Skeletal muscle tissue (tissue), 3 donors: ENCODE measurements at regions not wholly inside any gene's neighbourhood (a gene's known extent, or its start where the extent isn't known, plus 50 kb on each side); places are given as distances from the start of the nearest gene placed in this dataset.

ENCODE experiments used
- H3K27ac ChIP-seq: one replicate; pipeline ENCODE4 v1.7.0; 2013; ENCODE audit warnings: mild to moderate bottlenecking, low read depth, low read length, inconsistent platforms
- H3K27me3 ChIP-seq, 3 donors: one replicate each; pipeline ENCODE4 v1.7.0; 2013; ENCODE audit warnings: low read length in 3 of 3; ENCODE audit not compliant: control insufficient read depth in 3 of 3, insufficient read depth in 3 of 3
- H3K36me3 ChIP-seq, 3 donors: one replicate each; pipeline ENCODE4 v1.7.0; 2013; ENCODE audit warnings: low read length in 3 of 3; ENCODE audit not compliant: control insufficient read depth in 3 of 3, insufficient read depth in 3 of 3
- H3K4me1 ChIP-seq, 3 donors: one replicate each; pipeline ENCODE4 v1.7.0; 2013; ENCODE audit warnings: low read length in 3 of 3, mild to moderate bottlenecking in 3 of 3; ENCODE audit not compliant: control insufficient read depth in 3 of 3, insufficient read depth in 3 of 3
- H3K4me3 ChIP-seq, 3 donors: one replicate each; pipeline ENCODE4 v1.7.0; 2013; ENCODE audit warnings: low read length in 3 of 3
- H3K9ac ChIP-seq, 3 donors: one replicate each; pipeline ENCODE4 v1.7.0; 2013; ENCODE audit warnings: low read length in 3 of 3, mild to moderate bottlenecking in 3 of 3, moderate library complexity in 2 of 3, low read depth in 1 of 3
- H3K9me3 ChIP-seq, 3 donors: one replicate each; pipeline ENCODE4 v1.7.0; 2013; ENCODE audit warnings: low read length in 3 of 3; ENCODE audit not compliant: control insufficient read depth in 3 of 3
- donor health status: Osteomylitis.

GRCh38 chr12:91810531-91811451 is 334.9 kb downstream of the BTG1 start:
- H3K27ac ChIP-seq: no peak overlapping the region

GRCh38 chr12:91810077-91810476 is 335.6 kb downstream of the BTG1 start:
- Histone ChIP-seq H3K9ac (no peak overlapping the region), H3K9me3 (peaks cover 0 to 8% (median 0%) of the 10 kb centered on the region in 3 donors), H3K36me3 (no peaks in the 10 kb centered on the region), H3K27me3 (no peaks in the 10 kb centered on the region), H3K4me3 (no peak overlapping the region), H3K27ac (no peak overlapping the region), H3K4me1 (no peaks in the 10 kb centered on the region)

More at GRCh38 chr12:91810531-91811451, 334.9 kb downstream of the BTG1 start:
- Histone ChIP-seq H3K36me3 (no peaks in the 10 kb centered on the region), H3K27me3 (no peaks in the 10 kb centered on the region), H3K4me3 (no peak overlapping the region), H3K4me1 (no peaks in the 10 kb centered on the region), H3K9me3 (peaks cover 0 to 5% (median 0%) of the 10 kb centered on the region in 3 donors), H3K9ac (no peak overlapping the region)

GRCh38 chr12:91805031-91805430 is 340.6 kb downstream of the BTG1 start:
- no peak overlapping the region for H3K4me3 ChIP-seq
- no peaks in the 10 kb centered on the region for H3K27me3 ChIP-seq
- H3K4me1 ChIP-seq: no peaks in the 10 kb centered on the region
- H3K9ac ChIP-seq: no peak overlapping the region
- no peak overlapping the region for H3K27ac ChIP-seq
- H3K36me3 ChIP-seq: no peaks in the 10 kb centered on the region
- peaks cover 0 to 8% (median 3%) of the 10 kb centered on the region in 3 donors for H3K9me3 ChIP-seq

DNA sequence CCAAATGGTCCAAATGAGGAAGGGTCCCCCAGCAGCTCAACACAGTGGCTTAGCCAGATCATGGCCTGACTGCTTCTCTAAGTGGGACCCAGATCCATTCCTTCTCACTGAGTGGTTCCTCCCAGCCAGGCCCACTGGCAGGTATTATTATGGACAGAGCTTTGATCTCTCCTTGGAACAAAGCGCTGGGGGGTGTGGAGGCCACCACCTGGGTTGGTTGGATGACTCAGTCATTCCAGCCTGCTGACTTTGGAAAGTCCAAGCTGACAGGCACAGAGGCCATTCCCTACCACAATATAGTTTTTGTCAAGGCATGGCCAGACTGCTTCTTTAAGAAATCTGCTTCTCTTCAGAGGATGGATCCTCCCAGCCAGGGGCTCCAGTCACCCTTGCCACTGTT is 341.1 kb downstream of the BTG1 start:
- Histone ChIP-seq H3K9ac (no peak overlapping the region), H3K9me3 (peaks cover 0 to 8% (median 3%) of the 10 kb centered on the region in 3 donors), H3K27me3 (no peaks in the 10 kb centered on the region), H3K4me1 (no peaks in the 10 kb centered on the region), H3K27ac (no peak overlapping the region), H3K36me3 (no peaks in the 10 kb centered on the region), H3K4me3 (no peak overlapping the region)

GRCh38 chr12:91801048-91801447 is 344.6 kb downstream of the BTG1 start:
- Histone ChIP-seq H3K4me3 (no peak overlapping the region), H3K36me3 (no peaks in the 10 kb centered on the region), H3K9ac (no peak overlapping the region), H3K27me3 (no peaks in the 10 kb centered on the region), H3K9me3 (peaks cover 0 to 4% (median 3%) of the 10 kb centered on the region in 3 donors), H3K4me1 (no peaks in the 10 kb centered on the region), H3K27ac (no peak overlapping the region)

GRCh38 chr12:91793676-91794075 is 352.0 kb downstream of the BTG1 start:
- Histone ChIP-seq H3K9me3 (no peaks in the 10 kb centered on the region), H3K27me3 (no peaks in the 10 kb centered on the region), H3K36me3 (no peaks in the 10 kb centered on the region), H3K4me3 (no peak overlapping the region), H3K27ac (no peak overlapping the region), H3K9ac (no peak overlapping the region), H3K4me1 (no peaks in the 10 kb centered on the region)

DNA sequence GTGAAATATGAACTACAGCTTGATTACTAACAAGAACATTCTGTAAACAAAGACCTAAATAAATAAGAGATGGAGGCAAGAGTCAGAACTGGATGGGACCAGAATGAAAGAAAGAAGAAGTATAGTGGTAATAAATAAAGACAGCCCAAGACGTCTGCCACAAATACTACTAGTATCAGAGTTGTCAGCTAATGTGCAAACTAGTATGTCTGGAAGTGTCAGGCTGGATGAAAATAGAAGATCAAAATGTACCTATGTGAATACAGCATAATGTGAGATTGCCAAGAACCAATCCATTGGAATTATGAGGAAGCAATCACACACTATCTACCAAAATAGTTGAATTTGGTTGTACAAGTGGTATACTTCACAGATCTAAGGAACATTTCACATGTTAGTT is 353.0 kb downstream of the BTG1 start:
- Histone ChIP-seq H3K4me1 (no peaks in the 10 kb centered on the region), H3K9me3 (no peaks in the 10 kb centered on the region), H3K9ac (no peak overlapping the region), H3K4me3 (no peak overlapping the region), H3K27ac (no peak overlapping the region), H3K36me3 (no peaks in the 10 kb centered on the region), H3K27me3 (no peaks in the 10 kb centered on the region)

GRCh38 chr12:91786499-91787272 is 359.0 kb downstream of the BTG1 start:
- no peaks in the 10 kb centered on the region for H3K4me1 ChIP-seq
- no peaks in the 10 kb centered on the region for H3K36me3 ChIP-seq
- H3K27ac ChIP-seq: no peak overlapping the region
- no peak overlapping the region for H3K9ac ChIP-seq
- H3K9me3 ChIP-seq: no peaks in the 10 kb centered on the region
- no peaks in the 10 kb centered on the region for H3K27me3 ChIP-seq
- H3K4me3 ChIP-seq: no peak overlapping the region

- Histone ChIP-seq H3K36me3 (no peaks in the 10 kb centered on the region), H3K9me3 (no peaks in the 10 kb centered on the region), H3K9ac (no peak overlapping the region), H3K4me3 (no peak overlapping the region), H3K4me1 (no peaks in the 10 kb centered on the region), H3K27ac (no peak overlapping the region), H3K27me3 (no peaks in the 10 kb centered on the region)
Measured at GRCh38 chr12:91785655-91786498, 359.8 kb downstream of the BTG1 start.
